Astrocyte (in vitro differentiated cells and primary cell): ENCODE measurements at regions not wholly inside any gene's neighbourhood (a gene's known extent, or its start where the extent isn't known, plus 50 kb on each side); places are given as distances from the start of the nearest gene placed in this dataset.

Experiments
- DNase-seq: peaks from one replicate; pipeline ENCODE4 v3.0.0-alpha.2; 2010; ENCODE audit warnings: low read depth
- FAIRE-seq: peaks from 2 replicates; lab custom pipeline; 2011; peaks lifted over from hg19 to GRCh38; lab: Jason Lieb, UNC
- H2AFZ ChIP-seq: 2 replicates; pipeline ENCODE4 v1.6.0; 2012; ENCODE audit warnings: low read depth, low read length, inconsistent platforms
- H3K27ac ChIP-seq: 2 replicates; pipeline ENCODE4 v1.5.1; 2011; ENCODE audit warnings: low read depth, low read length, inconsistent platforms
- H3K27me3 ChIP-seq: 2 replicates; pipeline ENCODE4 v1.6.0; 2011; ENCODE audit warnings: low read length, inconsistent platforms; ENCODE audit not compliant: insufficient read depth
- H3K36me3 ChIP-seq: 2 replicates; pipeline ENCODE4 v1.5.1; 2011; ENCODE audit warnings: low read length, inconsistent platforms; ENCODE audit not compliant: insufficient read depth
- H3K4me1 ChIP-seq: 2 replicates; pipeline ENCODE4 v1.5.1; 2011; ENCODE audit warnings: low read length, inconsistent platforms; ENCODE audit not compliant: insufficient read depth
- H3K4me2 ChIP-seq: 2 replicates; pipeline ENCODE4 v1.6.0; 2012; ENCODE audit warnings: low read length, inconsistent platforms
- H3K4me3 ChIP-seq: 2 replicates; pipeline ENCODE4 v1.5.1; 2011; ENCODE audit warnings: low read depth, mild to moderate bottlenecking, low read length, inconsistent platforms; ENCODE audit not compliant: insufficient read depth
- H3K79me2 ChIP-seq: 2 replicates; pipeline ENCODE4 v1.6.0; 2012; ENCODE audit warnings: mild to moderate bottlenecking, low read length, inconsistent platforms; ENCODE audit not compliant: insufficient read depth
- H3K9ac ChIP-seq: 2 replicates; pipeline ENCODE4 v1.6.0; 2012; ENCODE audit warnings: mild to moderate bottlenecking, low read length, inconsistent platforms
- H3K9me3 ChIP-seq: 2 replicates; pipeline ENCODE4 v1.5.1; 2012; ENCODE audit warnings: low read depth, mild to moderate bottlenecking, low read length, inconsistent platforms; ENCODE audit not compliant: insufficient read depth
- H4K20me1 ChIP-seq: 2 replicates; pipeline ENCODE4 v1.6.0; 2012; ENCODE audit warnings: low read length, inconsistent platforms; ENCODE audit not compliant: insufficient read depth
- H3K27ac Mint-ChIP-seq: one replicate; pipeline ENCODE4 v1.8.0; 2021; ENCODE audit warnings: mild to moderate bottlenecking, mixed read lengths; ENCODE audit not compliant: unreplicated experiment
- H3K27me3 Mint-ChIP-seq: one replicate; pipeline ENCODE4 v1.8.0; 2021; ENCODE audit warnings: low read depth, mixed read lengths; ENCODE audit not compliant: unreplicated experiment
- H3K36me3 Mint-ChIP-seq: one replicate; pipeline ENCODE4 v1.8.0; 2021; ENCODE audit warnings: low read depth, mixed read lengths; ENCODE audit not compliant: unreplicated experiment
- H3K4me1 Mint-ChIP-seq: one replicate; pipeline ENCODE4 v1.8.0; 2021; ENCODE audit warnings: low read depth, mixed read lengths; ENCODE audit not compliant: unreplicated experiment
- H3K4me3 Mint-ChIP-seq: one replicate; pipeline ENCODE4 v1.8.0; 2021; ENCODE audit warnings: mild to moderate bottlenecking, moderate library complexity, mixed read lengths; ENCODE audit not compliant: unreplicated experiment
- H3K9me3 Mint-ChIP-seq: one replicate; pipeline ENCODE4 v1.8.0; 2021; ENCODE audit warnings: mild to moderate bottlenecking, mixed read lengths; ENCODE audit not compliant: unreplicated experiment
- EZH2 ChIP-seq: IDR thresholded peaks from 2 replicates; pipeline ENCODE4 v1.6.1; 2012; ENCODE audit warnings: mild to moderate bottlenecking, low read length, inconsistent platforms; ENCODE audit not compliant: insufficient read depth
- TF ChIP-seq, protein P1 (sequence below): IDR thresholded peaks from 2 replicates; pipeline ENCODE4 v1.5.1; 2011; ENCODE audit warnings: low read depth, mild to moderate bottlenecking, inconsistent platforms, low read length, moderate library complexity; ENCODE audit not compliant: insufficient read depth

DNA sequence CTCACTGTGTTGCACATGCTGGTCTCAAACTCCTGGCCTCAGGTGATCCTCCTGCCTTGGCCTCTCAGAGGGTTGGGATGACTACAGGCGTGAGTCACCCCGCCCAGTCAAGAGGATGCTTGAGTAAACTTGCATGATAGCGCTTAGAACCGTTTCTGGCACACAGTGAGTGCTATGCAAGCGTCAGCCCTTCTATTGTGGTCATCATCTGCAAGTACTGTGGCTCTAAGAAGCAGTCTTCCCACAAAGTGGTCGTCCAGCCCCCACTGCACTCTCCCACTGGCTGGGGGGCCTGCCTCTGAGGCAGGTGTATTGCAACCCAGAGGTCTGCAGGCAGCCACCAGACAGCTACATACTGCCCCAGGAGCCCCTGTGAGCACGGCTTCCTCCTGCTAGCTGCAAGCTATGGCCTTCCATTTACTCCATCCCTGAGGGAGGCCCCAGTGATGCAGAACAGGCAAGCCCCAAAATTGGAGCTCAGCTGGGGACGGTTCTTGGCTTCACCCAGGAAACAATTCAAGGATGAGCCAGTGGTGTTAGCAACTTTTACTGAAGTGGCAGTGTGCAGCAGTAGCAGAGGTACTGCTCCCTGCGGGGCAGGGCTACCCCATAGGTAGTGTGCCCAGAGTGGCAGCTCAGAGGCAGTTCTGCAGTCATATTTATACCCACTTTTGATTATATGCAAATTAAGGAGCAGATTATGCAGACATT is 95.4 kb downstream of the LSM3 start:
- FAIRE-seq: no peak

DNA sequence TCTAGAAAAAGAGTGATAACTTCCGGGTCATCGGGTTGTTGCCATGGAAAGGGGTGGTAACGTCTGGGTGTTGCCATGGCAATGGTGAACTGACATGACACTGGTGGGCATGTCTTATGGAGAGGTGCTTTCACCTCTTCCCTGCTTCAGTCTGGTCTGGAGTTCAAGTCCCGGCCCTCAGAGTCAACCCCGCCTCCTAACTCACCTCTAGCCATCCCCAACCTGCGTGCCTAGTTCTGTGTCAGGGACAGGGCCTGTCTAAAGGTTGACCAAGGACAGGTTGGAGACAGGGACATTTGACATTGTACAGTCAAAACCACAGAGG is 96.0 kb downstream of the LSM3 start:
- Histone ChIP-seq H3K4me1 (no peaks in the 10 kb centered on the region), H3K27ac (no peak overlapping the region), H3K79me2 (no peaks in the 10 kb centered on the region), H3K9ac (no peak overlapping the region), H2AFZ (no peak overlapping the region), H3K36me3 (no peaks in the 10 kb centered on the region), H4K20me1 (no peaks in the 10 kb centered on the region), H3K4me3 (no peak overlapping the region), H3K9me3 (no peaks in the 10 kb centered on the region), H3K27me3 (peaks cover 9% of the 10 kb centered on the region), H3K4me2 (no peak overlapping the region)
- H3K27ac Mint-ChIP-seq: no peak overlapping the region
- H3K36me3 Mint-ChIP-seq: peaks cover 3% of the 10 kb centered on the region
- peaks cover 30% of the 10 kb centered on the region for H3K27me3 Mint-ChIP-seq
- H3K9me3 Mint-ChIP-seq: peaks cover 2% of the 10 kb centered on the region
- no peak for FAIRE-seq
- peaks cover 12% of the 10 kb centered on the region for H3K4me1 Mint-ChIP-seq
- TF ChIP-seq, protein P1, sequence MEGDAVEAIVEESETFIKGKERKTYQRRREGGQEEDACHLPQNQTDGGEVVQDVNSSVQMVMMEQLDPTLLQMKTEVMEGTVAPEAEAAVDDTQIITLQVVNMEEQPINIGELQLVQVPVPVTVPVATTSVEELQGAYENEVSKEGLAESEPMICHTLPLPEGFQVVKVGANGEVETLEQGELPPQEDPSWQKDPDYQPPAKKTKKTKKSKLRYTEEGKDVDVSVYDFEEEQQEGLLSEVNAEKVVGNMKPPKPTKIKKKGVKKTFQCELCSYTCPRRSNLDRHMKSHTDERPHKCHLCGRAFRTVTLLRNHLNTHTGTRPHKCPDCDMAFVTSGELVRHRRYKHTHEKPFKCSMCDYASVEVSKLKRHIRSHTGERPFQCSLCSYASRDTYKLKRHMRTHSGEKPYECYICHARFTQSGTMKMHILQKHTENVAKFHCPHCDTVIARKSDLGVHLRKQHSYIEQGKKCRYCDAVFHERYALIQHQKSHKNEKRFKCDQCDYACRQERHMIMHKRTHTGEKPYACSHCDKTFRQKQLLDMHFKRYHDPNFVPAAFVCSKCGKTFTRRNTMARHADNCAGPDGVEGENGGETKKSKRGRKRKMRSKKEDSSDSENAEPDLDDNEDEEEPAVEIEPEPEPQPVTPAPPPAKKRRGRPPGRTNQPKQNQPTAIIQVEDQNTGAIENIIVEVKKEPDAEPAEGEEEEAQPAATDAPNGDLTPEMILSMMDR: no peak
- TF ChIP-seq EZH2: no peak
- H3K4me3 Mint-ChIP-seq: no peak overlapping the region
- no peak for DNase-seq

More for the DNA sequence above, 95.4 kb downstream of the LSM3 start:
- Histone ChIP-seq H3K4me3 (no peak overlapping the region), H3K36me3 (no peaks in the 10 kb centered on the region), H4K20me1 (no peaks in the 10 kb centered on the region), H3K4me1 (no peaks in the 10 kb centered on the region), H2AFZ (no peak overlapping the region), H3K9me3 (no peaks in the 10 kb centered on the region), H3K27me3 (peaks cover 10% of the 10 kb centered on the region), H3K27ac (no peak overlapping the region), H3K4me2 (no peak overlapping the region), H3K9ac (no peak overlapping the region), H3K79me2 (no peaks in the 10 kb centered on the region)
- no peak for DNase-seq
- peaks cover 30% of the 10 kb centered on the region for H3K27me3 Mint-ChIP-seq
- peaks cover 9% of the 10 kb centered on the region for H3K4me1 Mint-ChIP-seq
- no peak overlapping the region for H3K27ac Mint-ChIP-seq
- no peak for TF ChIP-seq EZH2
- TF ChIP-seq, protein P1: no peak
- H3K4me3 Mint-ChIP-seq: no peak overlapping the region
- peaks cover 2% of the 10 kb centered on the region for H3K9me3 Mint-ChIP-seq
- H3K36me3 Mint-ChIP-seq: peaks cover 3% of the 10 kb centered on the region
